ENCODE measurements at regions not wholly inside any gene's neighbourhood (a gene's known extent, or its start where the extent isn't known, plus 50 kb on each side); places are given as distances from the start of the nearest gene placed in this dataset.

DNA sequence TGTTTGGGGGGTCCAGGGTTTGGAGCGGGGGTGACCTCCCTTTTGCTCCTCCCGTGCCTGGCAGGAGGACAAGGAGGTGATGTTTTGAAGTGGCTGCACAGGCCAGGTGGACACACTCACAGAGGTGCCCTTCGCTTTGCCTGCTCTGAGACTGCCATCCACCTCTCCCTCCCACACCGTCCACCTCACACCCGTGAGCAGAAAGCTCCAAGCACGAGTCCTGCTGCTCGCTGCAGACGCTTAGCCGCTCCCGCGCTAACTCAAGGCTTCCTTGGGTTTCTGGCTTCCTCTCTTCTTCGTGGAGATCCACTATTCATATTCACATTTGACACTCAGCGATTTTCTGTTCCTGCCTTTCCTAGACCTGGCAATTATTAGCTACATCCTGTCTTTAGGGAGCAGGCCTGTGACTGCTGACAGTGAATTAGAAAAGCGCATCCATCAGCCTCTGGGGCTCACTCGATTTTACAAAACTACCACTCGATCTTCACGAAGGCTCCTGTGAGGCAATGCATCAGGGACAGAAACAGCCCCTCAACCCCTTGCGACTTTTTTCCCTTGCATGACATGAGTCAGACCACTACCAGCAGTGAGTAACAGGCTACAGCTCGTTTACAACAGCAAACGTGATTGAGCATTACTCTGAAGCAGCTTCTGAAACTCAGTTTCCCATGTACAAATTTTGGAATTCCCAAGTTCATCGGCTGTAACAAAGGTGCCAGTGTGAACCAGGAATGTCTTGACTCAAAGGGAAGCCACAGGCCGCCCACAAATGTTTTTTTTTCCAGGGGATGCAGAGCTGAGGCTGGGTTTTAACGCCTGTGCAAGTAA, 238.7 kb upstream of the SOX11 start:
- 65 to 71% methylated on average over 23 of the region's 23 CpGs for WGBS, 2 experiments
- Histone ChIP-seq H3K27me3 (ENCODE audit: control insufficient read depth, insufficient read depth, low read length, poor library complexity, severe bottlenecking) (no peaks in the 10 kb centered on the region), H3K27ac (ENCODE audit: insufficient read depth, low read depth, low read length, poor library complexity, severe bottlenecking) (no peak overlapping the region), H3K4me3 (ENCODE audit: insufficient read depth, low read depth, low read length) (no peak overlapping the region), H3K4me1 (ENCODE audit: control insufficient read depth, insufficient read depth, low read length) (no peaks in the 10 kb centered on the region), H3K9me3 (ENCODE audit: control insufficient read depth, low read length) (no peaks in the 10 kb centered on the region), H3K36me3 (ENCODE audit: control insufficient read depth, insufficient read depth, low read length) (no peaks in the 10 kb centered on the region)

DNA sequence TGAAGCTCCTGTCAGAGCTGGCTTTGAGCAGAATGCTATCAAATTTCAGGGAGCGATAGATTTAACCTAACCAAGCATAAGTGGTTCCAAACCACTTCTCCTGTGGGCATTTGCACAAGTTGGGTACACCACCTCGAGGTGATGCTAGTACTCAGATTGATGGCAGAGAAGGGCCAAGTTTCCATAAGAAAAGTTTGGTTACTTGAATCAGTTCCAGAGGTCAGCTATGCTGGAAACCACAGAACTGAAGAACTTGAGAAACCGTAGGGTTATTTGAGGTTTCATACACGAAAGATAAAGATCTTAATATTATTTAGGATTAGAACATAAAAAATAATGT, 238.2 kb upstream of the SOX11 start:
- Histone ChIP-seq H3K27ac (ENCODE audit: insufficient read depth, low read depth, low read length, poor library complexity, severe bottlenecking) (no peak overlapping the region), H3K27me3 (ENCODE audit: control insufficient read depth, insufficient read depth, low read length, poor library complexity, severe bottlenecking) (no peaks in the 10 kb centered on the region)

DNA sequence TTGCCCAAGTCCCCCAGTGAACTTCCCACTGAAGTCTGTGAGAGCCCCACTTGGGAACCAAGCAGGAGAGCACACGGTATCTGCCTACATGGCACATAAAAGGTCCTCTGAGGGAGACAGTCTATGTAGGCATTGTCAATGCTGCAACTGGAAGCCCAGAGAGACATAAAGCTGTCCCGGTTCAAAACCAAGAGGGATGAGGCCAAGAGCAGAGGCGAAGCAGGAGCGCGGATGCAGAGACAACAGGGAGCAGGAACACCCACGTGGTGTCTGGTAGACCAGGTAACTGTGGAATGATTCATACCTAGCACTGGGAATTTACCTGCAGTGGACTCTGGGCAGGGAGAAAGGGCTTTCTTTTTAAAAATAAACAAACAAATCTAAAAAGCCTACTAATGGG, 233.1 kb upstream of the SOX11 start:
- Histone ChIP-seq H3K36me3 (ENCODE audit: control insufficient read depth, insufficient read depth, low read length) (no peaks in the 10 kb centered on the region), H3K4me3 (ENCODE audit: insufficient read depth, low read depth, low read length) (no peak overlapping the region), H3K27me3 (ENCODE audit: control insufficient read depth, insufficient read depth, low read length, poor library complexity, severe bottlenecking) (no peaks in the 10 kb centered on the region), H3K27ac (ENCODE audit: insufficient read depth, low read depth, low read length, poor library complexity, severe bottlenecking) (no peak overlapping the region), H3K4me1 (ENCODE audit: control insufficient read depth, insufficient read depth, low read length) (no peaks in the 10 kb centered on the region), H3K9me3 (ENCODE audit: control insufficient read depth, low read length) (no peaks in the 10 kb centered on the region)
- 77% methylated on average over 6 of the region's 6 CpGs for WGBS, 2 experiments

More for the DNA sequence above, 238.2 kb upstream of the SOX11 start:
- Histone ChIP-seq H3K9me3 (ENCODE audit: control insufficient read depth, low read length) (no peaks in the 10 kb centered on the region), H3K36me3 (ENCODE audit: control insufficient read depth, insufficient read depth, low read length) (no peaks in the 10 kb centered on the region), H3K4me3 (ENCODE audit: insufficient read depth, low read depth, low read length) (no peak overlapping the region), H3K4me1 (ENCODE audit: control insufficient read depth, insufficient read depth, low read length) (no peaks in the 10 kb centered on the region)
- 76 to 77% methylated on average over 2 to 4 of the region's 4 CpGs for WGBS, 2 experiments

DNA sequence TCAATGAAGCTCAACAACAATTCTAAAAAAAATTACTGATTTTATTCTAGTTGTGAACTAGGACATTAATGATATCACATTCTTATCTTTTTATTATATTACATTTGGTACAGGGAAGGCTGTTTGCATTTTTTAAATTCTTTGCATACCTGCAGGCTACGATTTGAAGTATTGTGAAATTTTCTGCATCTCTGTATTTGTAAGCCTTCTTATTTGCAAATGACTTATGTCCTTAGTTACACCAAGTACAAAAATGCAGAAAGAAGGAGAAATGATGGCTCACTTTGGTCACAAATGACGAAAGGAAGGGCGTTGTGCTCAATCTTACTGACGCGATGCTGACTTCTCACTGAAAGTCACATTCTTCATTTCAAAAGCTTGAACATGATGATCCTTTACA, 227.5 kb upstream of the SOX11 start:
- H3K27ac ChIP-seq (ENCODE audit: insufficient read depth, low read depth, low read length, poor library complexity, severe bottlenecking): no peak overlapping the region
- H3K4me3 ChIP-seq (ENCODE audit: insufficient read depth, low read depth, low read length): no peak overlapping the region
- no peaks in the 10 kb centered on the region for H3K27me3 ChIP-seq (ENCODE audit: control insufficient read depth, insufficient read depth, low read length, poor library complexity, severe bottlenecking)
- H3K4me1 ChIP-seq (ENCODE audit: control insufficient read depth, insufficient read depth, low read length): no peaks in the 10 kb centered on the region
- no peaks in the 10 kb centered on the region for H3K36me3 ChIP-seq (ENCODE audit: control insufficient read depth, insufficient read depth, low read length)
- no peaks in the 10 kb centered on the region for H3K9me3 ChIP-seq (ENCODE audit: control insufficient read depth, low read length)
- 86 to 89% methylated on average over 5 of the region's 5 CpGs for WGBS, 2 experiments

DNA sequence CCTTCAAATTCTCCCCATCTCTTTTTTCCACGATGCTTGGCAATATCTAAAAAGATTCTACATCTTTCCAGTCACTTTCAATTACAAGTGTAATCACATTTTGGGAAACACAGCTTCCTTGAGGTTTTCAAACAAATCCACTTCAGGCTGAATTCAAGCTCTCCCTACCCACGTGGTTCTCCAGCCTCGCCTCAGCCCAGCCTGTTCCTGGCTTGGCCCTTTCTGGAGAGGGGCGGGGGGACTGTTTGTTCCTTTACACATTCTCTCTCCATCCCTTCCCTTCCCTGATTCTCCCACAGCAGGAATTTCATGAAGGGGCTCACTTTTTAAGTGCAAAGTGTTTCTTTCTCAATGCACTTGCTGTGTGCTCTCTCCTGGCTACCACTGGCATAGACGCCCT, 226.3 kb upstream of the SOX11 start:
- no peaks in the 10 kb centered on the region for H3K27me3 ChIP-seq (ENCODE audit: control insufficient read depth, insufficient read depth, low read length, poor library complexity, severe bottlenecking)
- WGBS, 2 experiments: 76 to 88% methylated on average over 5 of the region's 5 CpGs
- H3K4me1 ChIP-seq (ENCODE audit: control insufficient read depth, insufficient read depth, low read length): no peaks in the 10 kb centered on the region
- no peak overlapping the region for H3K4me3 ChIP-seq (ENCODE audit: insufficient read depth, low read depth, low read length)
- H3K36me3 ChIP-seq (ENCODE audit: control insufficient read depth, insufficient read depth, low read length): no peaks in the 10 kb centered on the region
- no peaks in the 10 kb centered on the region for H3K9me3 ChIP-seq (ENCODE audit: control insufficient read depth, low read length)
- H3K27ac ChIP-seq (ENCODE audit: insufficient read depth, low read depth, low read length, poor library complexity, severe bottlenecking): no peak overlapping the region

DNA sequence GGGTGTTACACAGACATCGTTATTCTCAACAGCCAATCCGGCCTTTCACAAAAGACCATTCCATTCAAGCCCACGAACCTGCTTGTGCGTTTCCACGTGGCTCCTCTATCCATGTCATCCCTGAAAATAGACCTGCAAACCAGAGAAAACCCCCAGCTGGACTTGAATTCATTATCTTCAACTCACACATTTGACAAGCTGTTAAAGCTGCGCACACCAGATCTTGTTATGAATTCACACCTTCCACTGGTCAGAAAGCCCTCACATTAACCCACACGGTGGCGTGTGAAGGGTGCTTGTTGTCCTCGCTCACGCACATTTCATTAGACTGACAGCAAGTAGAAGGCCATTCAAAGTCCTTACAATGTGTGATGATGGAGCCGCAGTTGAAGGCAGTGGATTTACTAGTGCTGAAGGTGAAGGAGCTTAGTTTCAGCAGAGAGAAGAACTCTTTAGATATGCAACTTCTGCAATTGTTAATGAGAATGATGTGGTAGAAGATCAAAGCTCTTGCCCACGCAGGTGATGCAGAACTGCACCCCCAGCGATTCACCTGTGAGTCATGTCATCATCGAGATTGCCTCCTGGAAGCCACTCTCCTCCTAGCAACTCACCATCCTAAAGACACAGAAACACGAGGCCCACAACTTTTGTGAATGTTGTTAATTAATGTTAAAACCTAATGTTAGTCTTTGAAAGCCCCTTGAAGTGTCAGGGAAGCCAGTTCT, 224.8 kb upstream of the SOX11 start:
- no peaks in the 10 kb centered on the region for H3K9me3 ChIP-seq (ENCODE audit: control insufficient read depth, low read length)

DNA sequence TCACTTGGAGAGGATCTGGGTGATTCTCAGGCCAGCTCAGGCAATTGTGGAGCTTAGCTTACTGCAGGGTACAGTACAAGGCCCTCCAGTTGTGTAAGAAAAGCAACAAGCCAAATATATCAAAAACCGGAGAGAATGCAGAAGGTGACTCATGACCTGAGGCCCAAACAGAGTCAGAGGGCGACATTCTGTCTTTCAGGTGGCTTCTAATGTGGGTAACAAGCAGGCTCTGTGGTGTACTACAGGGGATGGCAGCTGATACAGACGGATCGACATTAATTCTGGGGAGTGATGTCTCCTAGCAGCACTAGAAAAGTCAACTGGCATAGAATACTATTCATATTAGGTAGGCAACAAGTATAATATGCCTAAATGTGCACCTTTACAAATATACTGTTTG, 219.5 kb upstream of the SOX11 start:
- Histone ChIP-seq H3K9me3 (ENCODE audit: control insufficient read depth, low read length) (no peaks in the 10 kb centered on the region), H3K27ac (ENCODE audit: insufficient read depth, low read depth, low read length, poor library complexity, severe bottlenecking) (no peak overlapping the region), H3K4me1 (ENCODE audit: control insufficient read depth, insufficient read depth, low read length) (no peaks in the 10 kb centered on the region), H3K36me3 (ENCODE audit: control insufficient read depth, insufficient read depth, low read length) (no peaks in the 10 kb centered on the region), H3K4me3 (ENCODE audit: insufficient read depth, low read depth, low read length) (no peak overlapping the region), H3K27me3 (ENCODE audit: control insufficient read depth, insufficient read depth, low read length, poor library complexity, severe bottlenecking) (no peaks in the 10 kb centered on the region)
- 93 to 94% methylated on average over 2 to 4 of the region's 4 CpGs for WGBS, 2 experiments

More for the DNA sequence above, 224.8 kb upstream of the SOX11 start:
- 85 to 86% methylated on average over 15 of the region's 15 CpGs for WGBS, 2 experiments
- Histone ChIP-seq H3K4me1 (ENCODE audit: control insufficient read depth, insufficient read depth, low read length) (no peaks in the 10 kb centered on the region), H3K27ac (ENCODE audit: insufficient read depth, low read depth, low read length, poor library complexity, severe bottlenecking) (no peak overlapping the region), H3K36me3 (ENCODE audit: control insufficient read depth, insufficient read depth, low read length) (no peaks in the 10 kb centered on the region), H3K4me3 (ENCODE audit: insufficient read depth, low read depth, low read length) (no peak overlapping the region), H3K27me3 (ENCODE audit: control insufficient read depth, insufficient read depth, low read length, poor library complexity, severe bottlenecking) (no peaks in the 10 kb centered on the region)

DNA sequence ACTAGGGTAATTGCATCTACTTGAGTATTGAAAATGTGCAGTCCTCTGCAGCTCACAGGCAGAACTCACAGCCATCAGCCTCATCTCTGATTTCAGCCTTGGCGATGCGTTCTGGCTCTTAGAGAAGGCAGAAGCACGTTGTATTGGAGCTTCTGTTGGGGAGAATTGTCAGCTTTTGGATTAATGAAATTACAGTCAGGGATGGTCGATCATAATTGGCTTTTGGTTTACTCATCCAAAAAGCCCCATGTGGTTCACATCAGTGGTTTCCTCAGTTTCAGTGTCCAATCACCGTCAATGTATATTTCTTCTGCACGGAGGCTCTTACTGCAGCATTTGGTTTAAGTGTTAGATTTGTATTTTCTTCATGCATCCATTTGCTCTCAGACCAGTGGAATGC, 218.5 kb upstream of the SOX11 start:
- Histone ChIP-seq H3K4me1 (ENCODE audit: control insufficient read depth, insufficient read depth, low read length) (peaks cover 1% of the 10 kb centered on the region), H3K36me3 (ENCODE audit: control insufficient read depth, insufficient read depth, low read length) (no peaks in the 10 kb centered on the region), H3K4me3 (ENCODE audit: insufficient read depth, low read depth, low read length) (no peak overlapping the region), H3K27ac (ENCODE audit: insufficient read depth, low read depth, low read length, poor library complexity, severe bottlenecking) (no peak overlapping the region), H3K27me3 (ENCODE audit: control insufficient read depth, insufficient read depth, low read length, poor library complexity, severe bottlenecking) (no peaks in the 10 kb centered on the region), H3K9me3 (ENCODE audit: control insufficient read depth, low read length) (no peaks in the 10 kb centered on the region)
- WGBS, 2 experiments: 94 to 98% methylated on average over 6 of the region's 6 CpGs

DNA sequence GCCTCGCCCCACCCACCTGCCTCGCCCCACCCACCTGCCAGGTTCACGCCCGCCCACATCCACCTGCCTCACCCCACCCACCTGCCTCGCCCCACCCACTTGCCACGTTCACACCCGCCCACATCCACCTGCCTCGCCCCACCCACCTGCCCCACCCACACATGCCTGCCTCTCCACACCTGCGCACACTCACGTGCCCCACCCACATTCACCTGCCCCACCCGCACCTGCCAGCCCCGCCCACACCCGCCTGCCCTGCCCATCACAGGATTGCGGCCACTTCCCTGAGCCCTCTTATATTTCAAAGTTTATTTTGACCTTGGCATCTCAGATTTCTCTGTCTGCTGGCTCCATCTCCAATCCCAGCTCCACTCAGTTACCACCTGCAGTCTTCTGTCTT, 217.5 kb upstream of the SOX11 start:
- Histone ChIP-seq H3K36me3 (ENCODE audit: control insufficient read depth, insufficient read depth, low read length) (no peaks in the 10 kb centered on the region), H3K27me3 (ENCODE audit: control insufficient read depth, insufficient read depth, low read length, poor library complexity, severe bottlenecking) (no peaks in the 10 kb centered on the region), H3K4me3 (ENCODE audit: insufficient read depth, low read depth, low read length) (no peak overlapping the region), H3K27ac (ENCODE audit: insufficient read depth, low read depth, low read length, poor library complexity, severe bottlenecking) (no peak overlapping the region), H3K4me1 (ENCODE audit: control insufficient read depth, insufficient read depth, low read length) (peaks cover 12% of the 10 kb centered on the region), H3K9me3 (ENCODE audit: control insufficient read depth, low read length) (no peaks in the 10 kb centered on the region)
- 79 to 85% methylated on average over 10 to 11 of the region's 14 CpGs for WGBS, 2 experiments

DNA sequence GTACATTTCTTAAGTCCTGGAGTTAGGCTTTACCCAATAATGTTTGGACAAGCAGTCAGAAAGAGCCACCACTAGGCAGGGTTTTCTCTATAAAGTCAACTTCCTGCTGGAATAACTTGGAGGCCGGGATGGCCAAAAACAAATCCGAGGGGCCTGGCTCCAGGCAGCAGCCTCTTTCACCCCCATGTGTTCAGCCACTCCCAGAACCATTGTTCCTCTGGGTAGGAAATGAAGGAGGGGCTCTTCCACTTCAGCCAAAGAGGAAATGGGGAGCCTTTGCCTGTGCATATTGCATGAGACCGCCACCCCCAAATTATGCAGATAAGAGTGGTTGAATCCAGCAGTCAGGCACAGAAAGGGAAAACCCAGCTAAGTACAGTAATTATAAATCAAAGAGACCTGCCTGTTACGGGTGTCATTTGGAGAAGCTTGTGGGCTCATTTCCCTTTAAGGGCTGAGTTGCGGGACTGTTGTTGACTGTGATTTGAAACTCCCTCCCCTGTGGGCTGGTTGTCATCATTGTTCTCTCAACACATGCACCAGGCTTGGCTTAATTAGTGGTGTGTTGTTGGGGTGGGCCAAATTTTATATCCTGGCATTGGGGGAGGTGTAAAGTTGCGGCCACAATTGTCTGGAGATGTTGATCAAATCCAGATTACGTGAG, 212.8 kb upstream of the SOX11 start:
- peak overlapping the region; percentile 52 for H3K27ac ChIP-seq (ENCODE audit: insufficient read depth, low read depth, low read length, poor library complexity, severe bottlenecking)
- H3K4me3 ChIP-seq (ENCODE audit: insufficient read depth, low read depth, low read length): peak overlapping the region; percentile 16
- H3K27me3 ChIP-seq (ENCODE audit: control insufficient read depth, insufficient read depth, low read length, poor library complexity, severe bottlenecking): no peaks in the 10 kb centered on the region
- WGBS, 2 experiments: 21 to 22% methylated on average over 7 of the region's 7 CpGs
- H3K36me3 ChIP-seq (ENCODE audit: control insufficient read depth, insufficient read depth, low read length): no peaks in the 10 kb centered on the region
- H3K4me1 ChIP-seq (ENCODE audit: control insufficient read depth, insufficient read depth, low read length): peaks cover 30% of the 10 kb centered on the region
- no peaks in the 10 kb centered on the region for H3K9me3 ChIP-seq (ENCODE audit: control insufficient read depth, low read length)

All from ectodermal cell (in vitro differentiated cells).